ENCODE measurements at regions not wholly inside any gene's neighbourhood (a gene's known extent, or its start where the extent isn't known, plus 50 kb on each side); places are given as distances from the start of the nearest gene placed in this dataset.

GRCh38 chr5:82613891-82614290 is 335.7 kb upstream of the RPS23 start:
- Histone ChIP-seq H3K4me3 (replicated peaks; ENCODE audit: insufficient read depth, low read length) (no peak overlapping the region), H3K27me3 (ENCODE audit: insufficient read depth, poor library complexity, severe bottlenecking) (no peaks in the 10 kb centered on the region), H3K27ac (replicated peaks) (no peak overlapping the region)
- TF ChIP-seq REST (IDR thresholded peaks at IDR 0.05; ENCODE audit: insufficient replicate concordance, low read depth) (no peak), POLR2AphosphoS5 (IDR thresholded peaks at IDR 0.05; ENCODE audit: low read depth) (no peak), GABPA (IDR thresholded peaks at IDR 0.05; ENCODE audit: low read depth) (no peak), SPI1 (IDR thresholded peaks at IDR 0.05; ENCODE audit: borderline replicate concordance, low read depth) (no peak)
- TF ChIP-seq, protein P1, sequence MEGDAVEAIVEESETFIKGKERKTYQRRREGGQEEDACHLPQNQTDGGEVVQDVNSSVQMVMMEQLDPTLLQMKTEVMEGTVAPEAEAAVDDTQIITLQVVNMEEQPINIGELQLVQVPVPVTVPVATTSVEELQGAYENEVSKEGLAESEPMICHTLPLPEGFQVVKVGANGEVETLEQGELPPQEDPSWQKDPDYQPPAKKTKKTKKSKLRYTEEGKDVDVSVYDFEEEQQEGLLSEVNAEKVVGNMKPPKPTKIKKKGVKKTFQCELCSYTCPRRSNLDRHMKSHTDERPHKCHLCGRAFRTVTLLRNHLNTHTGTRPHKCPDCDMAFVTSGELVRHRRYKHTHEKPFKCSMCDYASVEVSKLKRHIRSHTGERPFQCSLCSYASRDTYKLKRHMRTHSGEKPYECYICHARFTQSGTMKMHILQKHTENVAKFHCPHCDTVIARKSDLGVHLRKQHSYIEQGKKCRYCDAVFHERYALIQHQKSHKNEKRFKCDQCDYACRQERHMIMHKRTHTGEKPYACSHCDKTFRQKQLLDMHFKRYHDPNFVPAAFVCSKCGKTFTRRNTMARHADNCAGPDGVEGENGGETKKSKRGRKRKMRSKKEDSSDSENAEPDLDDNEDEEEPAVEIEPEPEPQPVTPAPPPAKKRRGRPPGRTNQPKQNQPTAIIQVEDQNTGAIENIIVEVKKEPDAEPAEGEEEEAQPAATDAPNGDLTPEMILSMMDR (IDR thresholded peaks at IDR 0.05; ENCODE audit: insufficient read depth, low read length): no peak
- no peak for DNase-seq (ENCODE audit: low read depth in 1 of 2, low spot score in 1 of 2)

DNA sequence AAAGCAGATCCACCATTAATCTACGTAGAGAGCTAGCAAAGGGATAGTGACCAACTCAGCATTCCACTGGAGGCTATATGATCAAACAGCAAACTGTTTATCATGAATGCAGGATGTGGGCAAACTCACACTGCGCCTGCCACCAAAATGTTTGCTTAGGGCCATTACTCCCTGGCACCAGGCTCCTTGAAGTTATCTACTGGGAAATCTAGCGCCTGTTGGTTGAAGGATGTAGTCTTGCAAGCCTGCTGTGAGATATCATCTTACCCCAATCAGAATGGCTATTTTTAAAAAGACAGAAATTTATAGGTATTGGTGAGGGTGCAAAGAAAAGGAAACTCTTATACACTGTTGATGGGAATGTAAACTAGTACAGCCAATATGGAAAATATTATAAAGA is 332.5 kb upstream of the RPS23 start:
- Histone ChIP-seq H3K27me3 (ENCODE audit: insufficient read depth, poor library complexity, severe bottlenecking) (no peaks in the 10 kb centered on the region), H3K4me3 (replicated peaks; ENCODE audit: insufficient read depth, low read length) (no peak overlapping the region), H3K27ac (replicated peaks) (no peak overlapping the region)
- TF ChIP-seq POLR2AphosphoS5 (IDR thresholded peaks at IDR 0.05; ENCODE audit: low read depth) (no peak), SPI1 (IDR thresholded peaks at IDR 0.05; ENCODE audit: borderline replicate concordance, low read depth) (no peak), GABPA (IDR thresholded peaks at IDR 0.05; ENCODE audit: low read depth) (no peak)
- TF ChIP-seq, protein P1 (IDR thresholded peaks at IDR 0.05; ENCODE audit: insufficient read depth, low read length): no peak
- no peak for DNase-seq (ENCODE audit: low read depth in 1 of 2, low spot score in 1 of 2)

- Histone ChIP-seq H3K27me3 (ENCODE audit: insufficient read depth, poor library complexity, severe bottlenecking) (no peaks in the 10 kb centered on the region), H3K27ac (replicated peaks) (no peak overlapping the region), H3K4me3 (replicated peaks; ENCODE audit: insufficient read depth, low read length) (no peak overlapping the region)
- TF ChIP-seq REST (IDR thresholded peaks at IDR 0.05; ENCODE audit: insufficient replicate concordance, low read depth): no peak
- no peak for TF ChIP-seq POLR2AphosphoS5 (IDR thresholded peaks at IDR 0.05; ENCODE audit: low read depth)
- TF ChIP-seq, protein P1 (IDR thresholded peaks at IDR 0.05; ENCODE audit: insufficient read depth, low read length): no peak
- TF ChIP-seq GABPA (IDR thresholded peaks at IDR 0.05; ENCODE audit: low read depth): no peak
- no peak for TF ChIP-seq SPI1 (IDR thresholded peaks at IDR 0.05; ENCODE audit: borderline replicate concordance, low read depth)
- no peak for DNase-seq (ENCODE audit: low read depth in 1 of 2, low spot score in 1 of 2)
Measured at GRCh38 chr5:82605441-82605973, 327.4 kb upstream of the RPS23 start.

Measured in HL-60 (cell line).